SK-N-MC (cell line): ENCODE measurements at regions not wholly inside any gene's neighbourhood (a gene's known extent, or its start where the extent isn't known, plus 50 kb on each side); places are given as distances from the start of the nearest gene placed in this dataset.

Source experiments
- DNase-seq: peaks from one replicate; pipeline ENCODE4 v3.0.0-alpha.2; 2011; ENCODE audit warnings: low read depth, low spot score
- H3K27ac ChIP-seq: fragments of 200-600 bp; sonication (generic); 2 replicates; pipeline ENCODE4 v1.5.1; 2016; ENCODE audit warnings: mixed run types
- H3K36me3 ChIP-seq: fragments of 200-600 bp; sonication (generic); 2 replicates; pipeline ENCODE4 v1.6.1; 2017; ENCODE audit warnings: antibody characterized with exemption, low read length, mixed read lengths; ENCODE audit not compliant: insufficient read depth
- H3K4me3 ChIP-seq: fragments of 200-600 bp; sonication (generic); 2 replicates; pipeline ENCODE4 v1.5.1; 2016
- H3K9ac ChIP-seq: fragments of 200-600 bp; sonication (generic); 2 replicates; pipeline ENCODE4 v1.8.0; 2017; ENCODE audit warnings: mixed run types, mixed read lengths; ENCODE audit not compliant: insufficient read length
- H3K9me3 ChIP-seq: fragments of 200-600 bp; sonication (generic); 2 replicates; pipeline ENCODE4 v1.6.1; 2017; ENCODE audit warnings: low read depth, mild to moderate bottlenecking, antibody characterized with exemption, low read length, moderate library complexity, mixed read lengths
- EZH2 ChIP-seq: fragments of 200-600 bp; sonication (generic); IDR thresholded peaks from one replicate; pipeline ENCODE4 v1.6.1; 2017; ENCODE audit warnings: antibody characterized with exemption
- FOXP2 ChIP-seq: optimal IDR thresholded peaks from 2 replicates; pipeline ENCODE3; 2011; ENCODE audit warnings: mild to moderate bottlenecking, moderate library complexity; ENCODE audit not compliant: insufficient read depth; ENCODE audit errors: extremely low read length, control extremely low read depth
- POLR2AphosphoS5 ChIP-seq: IDR thresholded peaks from 2 replicates; pipeline ENCODE4 v1.6.1; 2012; ENCODE audit warnings: mild to moderate bottlenecking, low read depth, low read length, borderline replicate concordance

- no peaks in the 10 kb centered on the region for H3K9me3 ChIP-seq
- no peak overlapping the region for H3K27ac ChIP-seq
- H3K4me3 ChIP-seq: no peak overlapping the region
- TF ChIP-seq FOXP2: no peak
- TF ChIP-seq POLR2AphosphoS5: no peak
- no peak for TF ChIP-seq EZH2
- H3K36me3 ChIP-seq: no peaks in the 10 kb centered on the region
- no peak for DNase-seq
- H3K9ac ChIP-seq: no peak overlapping the region
These were observed 378.5 kb downstream of the DIPK2A start for GRCh38 chr3:144350125-144350524.

DNA sequence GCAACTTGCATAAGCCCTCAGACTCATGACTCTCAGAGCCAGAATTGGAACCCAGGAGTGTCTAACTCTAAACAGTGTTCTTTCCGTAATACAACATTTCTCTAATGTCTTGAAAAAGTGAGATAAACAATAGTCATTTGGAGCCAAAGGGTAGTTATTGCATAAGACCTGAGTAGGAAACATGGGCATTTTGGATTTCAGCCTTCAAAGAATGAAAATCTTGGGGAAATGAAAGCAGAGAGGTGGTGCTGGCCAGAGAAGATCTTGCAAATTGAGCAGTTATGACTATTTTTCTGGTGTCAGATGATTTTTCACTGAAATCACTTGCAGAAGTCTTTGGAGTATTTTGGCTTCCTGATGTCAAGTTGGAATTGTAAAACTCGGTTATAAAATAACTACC lies 379.4 kb downstream of the DIPK2A start:
- no peak overlapping the region for H3K4me3 ChIP-seq
- no peak for TF ChIP-seq EZH2
- TF ChIP-seq FOXP2: no peak
- TF ChIP-seq POLR2AphosphoS5: no peak
- H3K9ac ChIP-seq: no peak overlapping the region
- DNase-seq: no peak
- H3K27ac ChIP-seq: no peak overlapping the region
- no peaks in the 10 kb centered on the region for H3K9me3 ChIP-seq
- no peaks in the 10 kb centered on the region for H3K36me3 ChIP-seq

DNA sequence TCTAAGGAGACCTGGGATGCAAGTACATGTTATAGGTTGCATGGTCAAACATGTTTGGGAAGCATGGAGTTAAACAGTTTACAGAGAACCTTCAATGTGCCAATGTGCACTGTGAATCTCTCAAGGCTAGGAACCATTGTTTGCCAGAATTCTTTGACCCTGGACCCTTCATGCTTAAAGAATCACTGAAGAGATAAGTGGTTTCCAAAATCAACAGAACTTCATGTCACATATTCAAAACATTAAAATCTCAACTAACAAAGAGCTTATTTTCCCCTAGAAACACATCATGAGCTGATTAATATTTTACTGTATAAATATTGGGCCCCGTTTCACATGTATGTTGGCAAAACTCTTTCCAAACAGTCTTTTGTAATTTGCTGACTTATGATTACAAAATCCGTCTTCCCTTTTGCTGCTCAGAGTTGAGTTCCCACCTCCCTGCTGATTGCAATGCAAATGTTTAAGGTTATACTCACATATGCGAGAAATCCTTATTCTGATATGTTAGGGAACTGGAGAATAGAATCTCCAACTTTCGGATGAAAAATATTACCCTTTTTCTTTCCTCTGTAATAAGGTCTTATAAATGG lies 380.2 kb downstream of the DIPK2A start:
- no peak overlapping the region for H3K27ac ChIP-seq
- no peaks in the 10 kb centered on the region for H3K36me3 ChIP-seq
- no peak for TF ChIP-seq FOXP2
- no peak for TF ChIP-seq POLR2AphosphoS5
- no peak for TF ChIP-seq EZH2
- no peaks in the 10 kb centered on the region for H3K9me3 ChIP-seq
- no peak overlapping the region for H3K9ac ChIP-seq
- no peak overlapping the region for H3K4me3 ChIP-seq
- DNase-seq: no peak

- H3K27ac ChIP-seq: no peak overlapping the region
- no peak overlapping the region for H3K9ac ChIP-seq
- TF ChIP-seq FOXP2 (no peak), POLR2AphosphoS5 (no peak), EZH2 (no peak)
- no peak for DNase-seq
- H3K36me3 ChIP-seq: no peaks in the 10 kb centered on the region
- no peak overlapping the region for H3K4me3 ChIP-seq
- H3K9me3 ChIP-seq: no peaks in the 10 kb centered on the region
These were observed 386.6 kb downstream of the DIPK2A start for GRCh38 chr3:144358191-144358590.

GRCh38 chr3:144361002-144361401 lies 389.4 kb downstream of the DIPK2A start:
- Histone ChIP-seq H3K4me3 (no peak overlapping the region), H3K36me3 (no peaks in the 10 kb centered on the region), H3K9me3 (no peaks in the 10 kb centered on the region), H3K9ac (no peak overlapping the region), H3K27ac (no peak overlapping the region)
- TF ChIP-seq FOXP2 (no peak), POLR2AphosphoS5 (no peak), EZH2 (no peak)
- no peak for DNase-seq

- DNase-seq: no peak
- TF ChIP-seq FOXP2 (no peak), EZH2 (no peak), POLR2AphosphoS5 (no peak)
These were observed 390.5 kb downstream of the DIPK2A start for GRCh38 chr3:144362126-144362525.

GRCh38 chr3:144363856-144364255 lies 392.2 kb downstream of the DIPK2A start:
- Histone ChIP-seq H3K9ac (no peak overlapping the region), H3K36me3 (no peaks in the 10 kb centered on the region), H3K9me3 (no peaks in the 10 kb centered on the region), H3K27ac (no peak overlapping the region), H3K4me3 (no peak overlapping the region)
- DNase-seq: no peak
- TF ChIP-seq EZH2: no peak
- TF ChIP-seq FOXP2: no peak
- TF ChIP-seq POLR2AphosphoS5: no peak

More at GRCh38 chr3:144362126-144362525, 390.5 kb downstream of the DIPK2A start:
- Histone ChIP-seq H3K9ac (no peak overlapping the region), H3K36me3 (no peaks in the 10 kb centered on the region), H3K9me3 (no peaks in the 10 kb centered on the region), H3K4me3 (no peak overlapping the region), H3K27ac (no peak overlapping the region)

DNA sequence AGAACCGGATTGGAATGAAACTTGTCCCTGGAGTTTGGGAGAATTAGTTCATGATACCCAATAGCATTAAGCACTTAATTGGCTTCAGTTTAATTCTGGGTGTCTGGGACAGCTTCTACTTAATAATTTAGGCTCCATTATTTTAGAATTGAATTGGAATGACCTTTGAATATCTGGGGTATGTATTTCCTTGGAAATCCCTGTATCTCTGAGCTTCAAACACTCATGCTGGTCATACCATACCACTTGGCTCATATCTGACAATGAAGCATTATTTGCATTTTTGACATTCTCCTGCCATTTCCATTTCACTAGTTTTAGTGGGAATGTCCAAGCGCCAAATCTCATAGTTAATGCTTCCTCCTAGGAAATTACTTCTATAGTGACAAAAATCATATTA lies 393.1 kb downstream of the DIPK2A start:
- Histone ChIP-seq H3K4me3 (no peak overlapping the region), H3K9ac (no peak overlapping the region), H3K9me3 (no peaks in the 10 kb centered on the region), H3K27ac (no peak overlapping the region), H3K36me3 (no peaks in the 10 kb centered on the region)
- TF ChIP-seq POLR2AphosphoS5: no peak
- no peak for TF ChIP-seq EZH2
- no peak for TF ChIP-seq FOXP2
- DNase-seq: no peak
